ENCODE measurements at regions not wholly inside any gene's neighbourhood (a gene's known extent, or its start where the extent isn't known, plus 50 kb on each side); places are given as distances from the start of the nearest gene placed in this dataset.
A peak's percentile ranks its signal among the peaks of the same experiment; 100 is the strongest.

- Histone ChIP-seq H3K27me3 (ENCODE audit: control insufficient read depth, insufficient read depth, low read length) (no peaks in the 10 kb centered on the region), H3K4me3 (ENCODE audit: low read depth, low read length) (no peak overlapping the region), H3K36me3 (ENCODE audit: control insufficient read depth, insufficient read depth, low read length) (no peaks in the 10 kb centered on the region)
- FAIRE-seq (no peak), DNase-seq (ENCODE audit: low read depth) (no peak)
- TF ChIP-seq CTCF (IDR thresholded peaks at IDR 0.05; ENCODE audit: insufficient read depth, low read length, severe bottlenecking), result no peak
Observed at GRCh38 chr20:52482044-52482443, 290.5 kb upstream of the ZFP64 start.

GRCh38 chr20:52481443-52481842 is 289.9 kb upstream of the ZFP64 start:
- no peak for FAIRE-seq
- Histone ChIP-seq H3K36me3 (ENCODE audit: control insufficient read depth, insufficient read depth, low read length) (no peaks in the 10 kb centered on the region), H3K27me3 (ENCODE audit: control insufficient read depth, insufficient read depth, low read length) (no peaks in the 10 kb centered on the region), H3K4me3 (ENCODE audit: low read depth, low read length) (no peak overlapping the region)
- TF ChIP-seq CTCF (IDR thresholded peaks at IDR 0.05; ENCODE audit: insufficient read depth, low read length, severe bottlenecking), result no peak
- no peak for DNase-seq (ENCODE audit: low read depth)

DNA sequence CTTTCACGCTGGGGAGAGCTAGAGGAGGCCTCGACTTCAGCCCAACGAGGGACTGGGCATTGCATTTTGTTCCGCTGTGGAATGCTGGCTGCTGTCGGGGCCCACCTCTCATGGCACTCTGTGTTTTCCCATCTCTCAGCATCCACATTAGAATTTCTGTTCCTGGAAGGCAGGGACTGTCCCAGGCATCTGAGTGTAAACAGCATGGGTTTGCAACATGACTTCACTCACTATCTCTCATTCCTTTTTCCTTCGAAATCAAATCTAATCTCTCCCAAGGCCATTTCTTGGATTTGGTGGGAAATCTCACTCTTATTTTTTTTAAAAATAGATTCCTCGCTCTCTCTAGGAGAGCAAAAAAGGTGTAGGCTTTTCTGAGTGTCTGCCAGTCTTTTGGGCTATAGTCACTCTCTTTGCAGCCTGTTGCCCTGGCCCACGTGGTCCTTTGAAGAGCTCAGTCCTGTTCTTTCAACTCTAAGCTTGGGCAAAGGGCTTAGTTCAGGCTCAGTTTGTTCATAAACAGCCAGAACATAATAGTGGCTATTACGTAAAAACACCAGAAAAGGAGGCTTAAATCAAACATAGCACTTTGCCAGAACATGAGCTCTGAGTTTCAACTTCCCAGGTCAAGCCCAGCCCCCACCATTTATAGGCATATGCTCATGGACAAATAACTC is 284.6 kb upstream of the ZFP64 start:
- Histone ChIP-seq H3K27me3 (ENCODE audit: control insufficient read depth, insufficient read depth, low read length) (no peaks in the 10 kb centered on the region), H3K4me3 (ENCODE audit: low read depth, low read length) (no peak overlapping the region), H3K36me3 (ENCODE audit: control insufficient read depth, insufficient read depth, low read length) (no peaks in the 10 kb centered on the region)
- DNase-seq (ENCODE audit: low read depth) (no peak), FAIRE-seq (no peak)
- no peak for TF ChIP-seq CTCF (IDR thresholded peaks at IDR 0.05; ENCODE audit: insufficient read depth, low read length, severe bottlenecking)

- no peak overlapping the region for H3K4me3 ChIP-seq (ENCODE audit: low read depth, low read length)
- TF ChIP-seq CTCF (IDR thresholded peaks at IDR 0.05; ENCODE audit: insufficient read depth, low read length, severe bottlenecking), result no peak
- DNase-seq (ENCODE audit: low read depth) (no peak), FAIRE-seq (no peak)
- no peaks in the 10 kb centered on the region for H3K36me3 ChIP-seq (ENCODE audit: control insufficient read depth, insufficient read depth, low read length)
- no peaks in the 10 kb centered on the region for H3K27me3 ChIP-seq (ENCODE audit: control insufficient read depth, insufficient read depth, low read length)
Observed at GRCh38 chr20:52473186-52473585, 281.6 kb upstream of the ZFP64 start.

DNA sequence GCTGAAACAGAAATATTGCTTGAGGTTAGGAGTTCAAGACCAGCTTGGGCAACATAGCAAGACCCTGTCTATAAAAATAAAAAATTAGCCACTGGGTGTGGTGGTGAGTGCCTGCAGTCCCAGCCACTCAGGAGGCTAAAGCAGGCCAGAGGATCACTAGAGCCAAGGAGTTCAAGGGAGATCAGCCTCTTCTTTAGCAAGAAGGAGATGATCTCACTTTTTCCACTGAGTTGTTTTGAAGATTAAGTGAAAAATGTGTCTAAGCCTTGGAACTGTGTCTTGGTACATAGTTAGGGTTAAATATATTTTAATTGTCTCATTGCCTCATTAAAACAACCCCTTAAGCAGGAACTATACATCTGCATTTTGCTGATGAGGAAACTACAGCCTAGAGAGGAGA is 279.0 kb upstream of the ZFP64 start:
- TF ChIP-seq CTCF (IDR thresholded peaks at IDR 0.05; ENCODE audit: insufficient read depth, low read length, severe bottlenecking), result no peak
- Histone ChIP-seq H3K4me3 (ENCODE audit: low read depth, low read length) (no peak overlapping the region), H3K27me3 (ENCODE audit: control insufficient read depth, insufficient read depth, low read length) (no peaks in the 10 kb centered on the region), H3K36me3 (ENCODE audit: control insufficient read depth, insufficient read depth, low read length) (no peaks in the 10 kb centered on the region)
- FAIRE-seq (no peak), DNase-seq (ENCODE audit: low read depth) (no peak)

GRCh38 chr20:52469128-52469527 is 277.5 kb upstream of the ZFP64 start:
- no peaks in the 10 kb centered on the region for H3K36me3 ChIP-seq (ENCODE audit: control insufficient read depth, insufficient read depth, low read length)
- DNase-seq (ENCODE audit: low read depth) (peak; percentile 31), FAIRE-seq (no peak)
- TF ChIP-seq CTCF (IDR thresholded peaks at IDR 0.05; ENCODE audit: insufficient read depth, low read length, severe bottlenecking), result peak; percentile 3
- no peak overlapping the region for H3K4me3 ChIP-seq (ENCODE audit: low read depth, low read length)
- no peaks in the 10 kb centered on the region for H3K27me3 ChIP-seq (ENCODE audit: control insufficient read depth, insufficient read depth, low read length)

Data from bronchial epithelial cell (primary cell).